Activated CD8-positive, alpha-beta T cell treated with anti-CD3 and anti-CD28 coated beads, Interleukin-2, amount 10 ng/mL, durations not matched to agents 7 days and 5 days (primary cell): ENCODE measurements at regions not wholly inside any gene's neighbourhood (a gene's known extent, or its start where the extent isn't known, plus 50 kb on each side); places are given as distances from the start of the nearest gene placed in this dataset.

ENCODE experiments used
- ATAC-seq: fragments of 150-1000 bp; cut with Tn5 transposase; one replicate; pipeline ENCODE4 v1.10.0; 2021; ENCODE audit warnings: moderate library complexity
- CTCF ChIA-PET: fragments of 350-600 bp; sonication (Branson Sonifier 250); formaldehyde crosslinking; loops from one replicate; lab custom pipeline; 2021; ENCODE audit warnings: antibody characterized with exemption; lab: Charles Lee
- POLR2A ChIA-PET: fragments of 350-600 bp; sonication (Branson Sonifier 250); formaldehyde crosslinking; loops from one replicate; lab custom pipeline; 2021; ENCODE audit warnings: antibody characterized with exemption; lab: Charles Lee
- DNase-seq: peaks from one replicate; pipeline ENCODE4 v3.0.0-alpha.2; 2020
- H3K27ac Mint-ChIP-seq: one replicate; pipeline ENCODE4 v1.8.0; 2021; ENCODE audit warnings: mild to moderate bottlenecking, mixed read lengths
- H3K27me3 Mint-ChIP-seq: one replicate; pipeline ENCODE4 v1.8.0; 2021; ENCODE audit warnings: low read depth, mixed read lengths
- H3K36me3 Mint-ChIP-seq: one replicate; pipeline ENCODE4 v1.8.0; 2021; ENCODE audit warnings: low read depth, mixed read lengths
- H3K4me1 Mint-ChIP-seq: one replicate; pipeline ENCODE4 v1.8.0; 2021; ENCODE audit warnings: low read depth, mixed read lengths
- H3K4me3 Mint-ChIP-seq: one replicate; pipeline ENCODE4 v1.8.0; 2021; ENCODE audit warnings: mild to moderate bottlenecking, mixed read lengths
- H3K9me3 Mint-ChIP-seq: one replicate; pipeline ENCODE4 v1.8.0; 2022; ENCODE audit warnings: mixed read lengths; ENCODE audit not compliant: insufficient read depth

DNA sequence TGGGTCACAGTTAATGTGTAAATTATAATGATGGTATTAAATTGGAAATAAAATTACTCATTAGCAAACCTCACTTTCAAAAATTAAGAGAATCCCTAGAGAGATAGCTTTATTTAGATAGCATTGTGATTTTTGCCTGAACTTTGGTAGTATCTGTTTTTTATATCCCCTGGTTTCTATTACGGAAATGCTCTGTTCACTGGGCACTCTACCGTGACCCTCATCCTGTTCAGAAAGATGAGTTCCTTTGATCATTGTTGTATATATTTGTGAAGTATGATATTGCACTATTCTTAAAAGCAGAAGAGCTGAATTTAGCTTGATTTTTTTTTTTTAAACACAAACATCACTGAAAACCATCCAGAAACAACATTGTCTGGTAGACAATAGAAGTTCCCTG lies 1143.8 kb upstream of the MAP3K7 start:
- POLR2A ChIA-PET, result no interaction called here
- CTCF ChIA-PET, result no interaction called here
- H3K27me3 Mint-ChIP-seq, result no peaks in the 10 kb centered on the region
- no peaks in the 10 kb centered on the region for H3K36me3 Mint-ChIP-seq
- ATAC-seq, result no peak
- no peaks in the 10 kb centered on the region for H3K9me3 Mint-ChIP-seq
- no peak for DNase-seq
- no peaks in the 10 kb centered on the region for H3K4me1 Mint-ChIP-seq
- H3K4me3 Mint-ChIP-seq, result no peak overlapping the region
- no peak overlapping the region for H3K27ac Mint-ChIP-seq

DNA sequence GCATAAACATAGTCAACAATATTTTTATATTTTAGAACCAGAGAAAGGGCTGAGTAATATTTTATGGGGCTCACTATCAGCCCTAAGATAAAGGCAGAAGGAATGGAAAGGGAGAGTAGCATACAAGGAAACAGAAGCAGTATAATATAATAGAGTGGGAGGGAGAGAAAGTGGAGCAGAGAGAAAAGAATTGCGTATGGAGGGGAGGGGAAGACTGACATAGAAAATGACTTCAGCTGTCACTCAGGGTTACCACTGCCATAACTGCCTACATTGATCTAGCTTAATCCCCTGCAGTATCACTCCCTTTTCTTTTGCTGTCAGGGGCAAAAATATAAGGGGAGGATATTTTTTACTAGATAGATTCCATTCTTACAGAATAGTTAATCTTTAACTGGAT lies 1133.5 kb upstream of the MAP3K7 start:
- H3K27ac Mint-ChIP-seq, result no peak overlapping the region
- ChIA-PET POLR2A (no interaction called here), CTCF (no interaction called here)
- ATAC-seq (no peak), DNase-seq (no peak)
- no peaks in the 10 kb centered on the region for H3K27me3 Mint-ChIP-seq
- H3K4me1 Mint-ChIP-seq, result no peaks in the 10 kb centered on the region
- H3K9me3 Mint-ChIP-seq, result no peaks in the 10 kb centered on the region
- H3K4me3 Mint-ChIP-seq, result no peak overlapping the region
- H3K36me3 Mint-ChIP-seq, result no peaks in the 10 kb centered on the region

DNA sequence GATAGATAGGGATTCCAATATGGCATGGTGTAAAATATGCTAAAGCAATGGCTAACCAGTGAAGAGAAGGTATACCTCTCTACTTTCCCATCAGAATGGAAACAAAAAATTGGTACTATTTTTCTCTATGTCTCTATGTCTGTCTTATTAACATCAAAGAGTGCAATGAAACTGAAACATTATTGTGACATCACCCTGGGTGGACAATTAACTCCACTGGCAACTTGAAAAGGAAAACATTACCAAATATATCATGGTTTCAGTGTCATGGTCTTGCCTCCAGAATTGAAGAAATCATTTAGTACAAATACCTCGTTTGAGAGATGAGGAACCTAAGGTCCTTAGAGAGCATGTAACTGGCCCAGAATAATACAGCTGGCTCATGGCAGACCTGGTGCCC lies 1132.5 kb upstream of the MAP3K7 start:
- Mint-ChIP-seq H3K27me3 (no peaks in the 10 kb centered on the region), H3K4me1 (no peaks in the 10 kb centered on the region), H3K9me3 (no peaks in the 10 kb centered on the region), H3K36me3 (no peaks in the 10 kb centered on the region), H3K27ac (no peak overlapping the region), H3K4me3 (no peak overlapping the region)
- DNase-seq (no peak), ATAC-seq (no peak)
- ChIA-PET CTCF (no interaction called here), POLR2A (no interaction called here)

DNA sequence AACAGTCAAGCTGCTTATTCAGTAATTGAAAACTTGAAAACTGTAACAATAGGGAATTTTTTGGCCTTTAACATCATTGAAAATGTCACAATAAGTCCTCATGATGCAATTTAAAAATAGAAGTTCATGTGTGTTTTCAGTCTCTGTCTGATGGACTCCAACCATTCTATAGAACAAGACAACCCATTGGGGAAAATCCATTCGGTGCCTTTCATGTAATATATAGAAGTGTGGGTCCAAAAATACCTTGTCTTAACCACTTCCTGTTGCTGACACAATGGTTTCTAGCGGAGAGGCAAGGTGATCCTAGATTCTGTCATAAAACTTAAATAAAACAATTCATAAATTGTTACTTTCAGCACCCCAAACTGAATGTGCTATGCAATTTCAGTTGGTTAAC lies 1131.3 kb upstream of the MAP3K7 start:
- Mint-ChIP-seq H3K27me3 (no peaks in the 10 kb centered on the region), H3K27ac (no peak overlapping the region), H3K4me3 (no peak overlapping the region), H3K4me1 (no peaks in the 10 kb centered on the region), H3K9me3 (no peaks in the 10 kb centered on the region), H3K36me3 (no peaks in the 10 kb centered on the region)
- DNase-seq (no peak), ATAC-seq (no peak)
- CTCF ChIA-PET, result no interaction called here
- POLR2A ChIA-PET, result no interaction called here

DNA sequence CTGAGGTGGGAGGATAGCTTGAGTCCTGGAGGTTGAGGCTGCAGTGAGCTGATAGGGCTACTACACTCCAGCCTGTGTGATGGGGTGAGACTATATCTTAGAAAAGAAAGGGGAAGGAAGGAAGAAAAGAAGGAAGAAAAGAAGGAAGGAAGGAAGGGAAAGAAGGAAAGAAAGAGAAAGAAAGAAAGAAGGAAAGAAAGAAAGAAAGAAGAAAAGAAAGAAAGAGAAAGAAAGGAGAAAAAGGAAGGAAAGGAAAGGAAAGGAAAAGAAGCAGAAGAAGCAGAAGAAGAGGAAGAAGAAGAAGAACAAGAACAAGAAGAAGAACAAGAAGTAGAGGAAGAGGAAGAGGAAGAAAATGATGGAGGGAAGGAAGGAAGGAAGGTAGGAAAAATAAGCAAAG lies 1130.2 kb upstream of the MAP3K7 start:
- ChIA-PET POLR2A (no interaction called here), CTCF (no interaction called here)
- DNase-seq (no peak), ATAC-seq (no peak)
- Mint-ChIP-seq H3K27me3 (no peaks in the 10 kb centered on the region), H3K27ac (no peak overlapping the region), H3K4me3 (no peak overlapping the region), H3K36me3 (no peaks in the 10 kb centered on the region), H3K4me1 (no peaks in the 10 kb centered on the region), H3K9me3 (no peaks in the 10 kb centered on the region)

DNA sequence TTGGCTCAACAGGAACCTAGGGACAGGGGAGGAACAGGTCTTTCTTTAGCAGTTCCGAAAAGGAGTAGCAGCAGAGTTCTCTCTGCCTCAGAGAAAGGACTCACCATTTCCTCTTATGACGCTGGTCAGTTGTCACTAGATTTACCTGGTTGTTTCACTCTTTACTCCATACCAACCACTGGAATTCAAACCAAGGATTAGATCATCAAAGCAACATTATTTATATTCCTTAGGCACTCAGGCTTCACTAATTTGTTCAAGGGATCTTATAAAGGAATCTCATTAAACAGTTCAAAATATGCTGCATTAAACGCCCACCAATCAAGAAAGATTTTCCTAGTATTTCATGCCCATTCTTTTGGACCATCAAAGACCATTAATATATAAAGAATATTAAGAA lies 1129.5 kb upstream of the MAP3K7 start:
- Mint-ChIP-seq H3K9me3 (no peaks in the 10 kb centered on the region), H3K36me3 (no peaks in the 10 kb centered on the region), H3K4me3 (no peak overlapping the region), H3K27ac (no peak overlapping the region), H3K4me1 (no peaks in the 10 kb centered on the region), H3K27me3 (no peaks in the 10 kb centered on the region)
- DNase-seq (no peak), ATAC-seq (no peak)
- POLR2A ChIA-PET, result no interaction called here
- CTCF ChIA-PET, result no interaction called here

DNA sequence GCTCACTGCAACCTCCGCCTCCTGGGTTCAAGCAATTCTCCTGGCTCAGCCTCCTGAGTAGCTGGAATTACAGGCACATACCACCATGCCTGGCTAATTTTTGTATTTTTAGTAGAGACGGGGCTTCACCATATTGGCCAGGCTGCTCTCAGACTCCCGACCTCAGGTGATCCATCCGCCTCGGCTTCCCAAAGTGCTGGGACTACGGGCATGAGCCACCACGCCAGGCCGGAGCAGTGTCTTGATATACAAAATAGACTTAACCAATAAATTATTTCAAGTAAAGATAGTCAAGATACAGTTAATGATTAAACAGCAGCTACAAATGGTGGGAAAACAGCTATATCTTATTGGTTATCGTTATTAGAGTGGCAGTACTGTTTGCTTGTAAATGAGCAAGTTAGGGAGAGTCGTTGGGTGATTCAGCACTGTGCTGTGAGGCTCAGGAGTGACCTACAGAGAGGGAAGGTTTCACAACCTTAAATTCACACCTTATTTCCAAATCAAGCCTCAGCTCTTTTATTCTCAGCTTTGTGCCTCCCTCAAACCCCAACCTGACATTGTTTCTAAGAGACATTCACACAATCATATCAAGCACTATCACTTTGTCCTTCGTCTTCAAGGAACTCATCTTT lies 1128.4 kb upstream of the MAP3K7 start:
- Mint-ChIP-seq H3K9me3 (no peaks in the 10 kb centered on the region), H3K27me3 (no peaks in the 10 kb centered on the region), H3K4me3 (no peak overlapping the region), H3K36me3 (no peaks in the 10 kb centered on the region), H3K4me1 (no peaks in the 10 kb centered on the region), H3K27ac (no peak overlapping the region)
- DNase-seq, result no peak
- POLR2A ChIA-PET, result no interaction called here
- ATAC-seq, result no peak
- CTCF ChIA-PET, result no interaction called here

DNA sequence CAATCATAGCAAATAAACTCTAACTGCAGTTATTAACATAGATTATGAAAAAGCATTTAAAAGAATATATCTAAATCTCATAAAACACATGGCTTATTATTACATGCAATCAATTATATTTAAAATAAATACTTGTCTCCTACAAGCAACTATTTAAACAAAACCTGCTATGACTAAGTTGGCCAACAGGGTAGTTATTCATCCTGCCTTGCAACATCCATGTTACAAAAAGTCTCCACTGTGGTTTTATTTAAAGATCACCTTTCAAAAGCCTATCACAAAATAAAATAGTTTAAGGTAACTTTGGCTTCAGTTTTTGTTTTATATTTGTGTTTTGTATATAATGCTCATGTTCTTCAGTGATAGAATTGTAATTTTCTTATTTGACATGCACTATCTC lies 1127.0 kb upstream of the MAP3K7 start:
- H3K4me3 Mint-ChIP-seq, result no peak overlapping the region
- DNase-seq (no peak), ATAC-seq (no peak)
- CTCF ChIA-PET, result no interaction called here
- H3K9me3 Mint-ChIP-seq, result no peaks in the 10 kb centered on the region
- POLR2A ChIA-PET, result no interaction called here
- H3K27me3 Mint-ChIP-seq, result no peaks in the 10 kb centered on the region
- no peaks in the 10 kb centered on the region for H3K36me3 Mint-ChIP-seq
- no peaks in the 10 kb centered on the region for H3K4me1 Mint-ChIP-seq
- H3K27ac Mint-ChIP-seq, result no peak overlapping the region

DNA sequence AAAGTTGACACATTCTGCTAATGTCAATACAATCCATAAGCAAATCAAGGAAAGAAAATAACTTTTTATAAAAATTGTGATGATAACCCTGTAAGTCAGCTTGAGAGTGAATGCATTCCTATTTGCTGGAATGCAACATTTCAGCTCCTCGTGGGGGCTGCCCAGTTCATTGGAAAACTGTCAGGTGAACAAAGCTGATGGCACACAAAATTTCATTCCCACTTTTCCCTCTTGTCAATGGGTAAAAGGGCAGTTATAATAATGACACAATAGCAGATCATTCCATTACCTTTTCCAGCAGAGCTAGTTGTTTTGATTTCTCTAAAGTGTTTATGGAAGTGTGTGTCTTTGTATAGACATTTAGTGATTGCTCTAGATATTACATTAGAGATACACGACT lies 1124.6 kb upstream of the MAP3K7 start:
- H3K27ac Mint-ChIP-seq, result no peak overlapping the region
- POLR2A ChIA-PET, result no interaction called here
- ATAC-seq (no peak), DNase-seq (no peak)
- no peaks in the 10 kb centered on the region for H3K9me3 Mint-ChIP-seq
- H3K27me3 Mint-ChIP-seq, result no peaks in the 10 kb centered on the region
- CTCF ChIA-PET, result no interaction called here
- no peaks in the 10 kb centered on the region for H3K4me1 Mint-ChIP-seq
- no peak overlapping the region for H3K4me3 Mint-ChIP-seq
- H3K36me3 Mint-ChIP-seq, result no peaks in the 10 kb centered on the region

DNA sequence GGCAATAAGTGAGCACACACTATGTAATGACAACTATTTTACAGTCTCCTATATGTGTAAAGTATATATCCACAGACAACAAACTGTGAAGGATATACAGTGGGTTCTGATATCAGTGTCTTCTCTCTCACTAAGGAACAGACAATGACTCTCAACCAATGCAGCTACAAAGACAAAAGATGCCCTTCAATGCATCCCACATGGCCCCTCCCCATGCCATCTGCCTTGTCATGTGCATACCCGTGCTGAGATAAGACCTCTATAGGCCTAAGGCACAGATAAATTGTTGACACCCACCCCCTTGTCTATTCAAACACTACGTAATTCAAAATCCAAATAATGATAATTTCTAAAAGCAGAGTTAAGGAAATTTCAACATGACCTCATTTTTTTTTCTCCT lies 1123.5 kb upstream of the MAP3K7 start:
- POLR2A ChIA-PET, result no interaction called here
- ATAC-seq, result no peak

DNA sequence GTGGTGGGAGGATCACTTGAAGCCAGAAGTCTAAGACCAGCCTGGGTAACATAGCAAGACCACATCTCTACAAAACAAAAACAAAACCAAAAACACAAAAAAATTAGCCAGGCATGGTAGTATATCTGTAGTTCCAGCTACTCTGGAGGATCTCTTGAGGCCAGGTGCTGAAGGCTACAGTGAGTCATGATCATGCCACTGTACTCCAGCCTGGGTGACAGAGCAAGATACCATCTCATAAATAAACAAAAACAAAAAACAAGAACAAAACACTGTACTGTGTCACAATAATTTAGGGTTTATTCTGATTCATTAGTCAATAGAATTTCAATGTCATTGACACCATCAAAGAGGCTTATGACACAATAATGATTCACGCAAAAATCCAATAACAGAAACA lies 1121.7 kb upstream of the MAP3K7 start:
- Mint-ChIP-seq H3K4me3 (no peak overlapping the region), H3K27me3 (no peaks in the 10 kb centered on the region), H3K36me3 (no peaks in the 10 kb centered on the region), H3K27ac (no peak overlapping the region), H3K9me3 (peaks cover 3% of the 10 kb centered on the region), H3K4me1 (no peaks in the 10 kb centered on the region)
- no peak for DNase-seq
- no peak for ATAC-seq
- CTCF ChIA-PET, result no interaction called here
- POLR2A ChIA-PET, result no interaction called here

More for the DNA sequence above, 1123.5 kb upstream of the MAP3K7 start:
- CTCF ChIA-PET, result no interaction called here
- DNase-seq, result no peak
- Mint-ChIP-seq H3K9me3 (no peaks in the 10 kb centered on the region), H3K27ac (no peak overlapping the region), H3K4me3 (no peak overlapping the region), H3K36me3 (no peaks in the 10 kb centered on the region), H3K27me3 (no peaks in the 10 kb centered on the region), H3K4me1 (no peaks in the 10 kb centered on the region)

DNA sequence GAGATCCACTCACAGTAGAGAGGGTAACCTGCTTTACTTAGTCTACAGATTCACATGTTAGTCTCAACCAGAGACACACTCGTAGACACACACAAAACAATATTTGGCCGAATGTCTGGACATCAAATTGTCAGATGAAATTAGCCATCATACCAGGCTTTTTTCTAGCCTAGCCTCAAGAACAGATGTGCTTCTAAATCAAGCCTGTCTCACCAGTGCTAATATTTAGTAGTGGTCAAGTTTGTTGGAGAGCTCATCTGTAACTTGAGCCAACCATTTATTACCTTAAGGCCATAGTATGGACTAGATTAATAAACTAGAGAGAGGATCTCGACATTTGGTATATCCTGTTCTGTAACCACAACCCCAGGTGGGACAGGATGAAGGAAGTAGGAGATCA lies 1118.8 kb upstream of the MAP3K7 start:
- DNase-seq, result no peak
- peaks cover 3% of the 10 kb centered on the region for H3K9me3 Mint-ChIP-seq
- ChIA-PET POLR2A (no interaction called here), CTCF (no interaction called here)
- H3K36me3 Mint-ChIP-seq, result no peaks in the 10 kb centered on the region
- H3K4me1 Mint-ChIP-seq, result no peaks in the 10 kb centered on the region
- H3K27me3 Mint-ChIP-seq, result no peaks in the 10 kb centered on the region
- H3K4me3 Mint-ChIP-seq, result no peak overlapping the region
- ATAC-seq, result no peak
- H3K27ac Mint-ChIP-seq, result no peak overlapping the region

DNA sequence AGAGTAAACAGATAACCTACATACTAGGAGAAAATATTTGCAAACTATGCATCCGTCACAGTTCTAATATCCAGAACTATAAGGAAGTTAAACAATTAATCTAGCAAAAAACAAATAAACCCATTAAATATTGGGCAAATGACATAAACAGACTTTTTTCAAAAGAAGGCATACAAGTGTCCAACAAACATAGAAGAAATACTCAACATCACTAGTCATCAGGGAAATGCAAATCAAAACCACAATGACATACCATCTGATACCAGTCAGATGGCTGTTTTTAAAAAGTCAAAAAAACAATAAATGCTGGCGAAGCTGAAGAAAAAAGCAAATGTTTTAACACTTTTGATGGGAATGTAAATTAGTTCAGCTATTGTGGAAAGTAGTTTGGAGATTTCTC lies 1117.7 kb upstream of the MAP3K7 start:
- Mint-ChIP-seq H3K9me3 (peaks cover 3% of the 10 kb centered on the region), H3K36me3 (no peaks in the 10 kb centered on the region), H3K4me1 (no peaks in the 10 kb centered on the region), H3K4me3 (no peak overlapping the region), H3K27me3 (no peaks in the 10 kb centered on the region), H3K27ac (no peak overlapping the region)
- CTCF ChIA-PET, result no interaction called here
- DNase-seq (no peak), ATAC-seq (no peak)
- POLR2A ChIA-PET, result no interaction called here
